Gastrocnemius medialis (tissue), 4 donors: ENCODE measurements at regions not wholly inside any gene's neighbourhood (a gene's known extent, or its start where the extent isn't known, plus 50 kb on each side); places are given as distances from the start of the nearest gene placed in this dataset.

Experiments used
- ATAC-seq, 2 donors: fragments of 150-250 bp; one replicate each; pipeline ENCODE4 v1.9.1; 2016
- DNase-seq, 2 donors: peaks; one replicate each; pipeline ENCODE4 v3.0.0-alpha.2; 2019
- H3K27ac ChIP-seq, 4 donors: fragments of 200-600 bp; sonication (generic); 1 replicate in 1 of 4; 2 replicates in 3 of 4; pipeline ENCODE4 v1.5.1; 2016 to 2018; ENCODE audit warnings: mild to moderate bottlenecking in 2 of 4, moderate library complexity in 1 of 4
- H3K27me3 ChIP-seq, 3 donors: fragments of 200-600 bp; sonication (generic) in 2 of 3; 1 replicate in 1 of 3; 2 replicates in 2 of 3; pipeline versions ENCODE4 v1.5.1 to v1.6.0; 2016 to 2019; ENCODE audit warnings: mild to moderate bottlenecking in 1 of 3, moderate library complexity in 1 of 3
- H3K36me3 ChIP-seq, 2 donors: fragments of 200-600 bp; sonication (generic) in 1 of 2; one replicate each; pipeline ENCODE4 v1.5.1; 2017 to 2018
- H3K4me1 ChIP-seq, 2 donors: fragments of 200-600 bp; sonication (generic) in 1 of 2; one replicate each; pipeline ENCODE4 v1.5.1; 2016 to 2017; ENCODE audit warnings: mild to moderate bottlenecking in 2 of 2
- H3K4me3 ChIP-seq, 4 donors: fragments of 200-600 bp; sonication (generic) in 3 of 4; 1 replicate in 1 of 4; 2 replicates in 3 of 4; pipeline ENCODE4 v1.5.1; 2016 to 2019; ENCODE audit warnings: mild to moderate bottlenecking in 2 of 4
- H3K9me3 ChIP-seq, 3 donors: fragments of 200-600 bp; sonication (generic) in 2 of 3; 1 replicate in 1 of 3; 2 replicates in 2 of 3; pipeline ENCODE4 v1.5.1; 2016 to 2019
- CTCF ChIP-seq, 5 experiments: fragments of 450-650 bp in 3 of 5; fragments of 200-600 bp in 2 of 5; sonication (generic) in 2 of 5; IDR thresholded peaks in 4 of 5; conservative IDR thresholded peaks in 1 of 5; 1 replicate in 4 of 5; 2 replicates in 1 of 5; pipeline ENCODE4 v1.5.1; 2016 to 2019; ENCODE audit warnings: antibody characterized with exemption in 5 of 5, mild to moderate bottlenecking in 3 of 5, moderate library complexity in 3 of 5
- POLR2A ChIP-seq, 2 donors: fragments of 450-650 bp; IDR thresholded peaks; one replicate each; pipeline ENCODE4 v1.6.1; 2017; ENCODE audit warnings: antibody characterized with exemption in 2 of 2, mild to moderate bottlenecking in 2 of 2, moderate library complexity in 2 of 2
- in situ Hi-C, 4 donors: fragments of 200-750 bp; cut with MboI; loops; one replicate each; pipeline versions ENCODE4 v1.15.0 to v1.8.0; 2017; ENCODE audit warnings: low sequenced_read_pairs in 4 of 4
- intact Hi-C: fragments of 100-400 bp; cut with DNase I; formaldehyde crosslinking; loops from one replicate; pipeline ENCODE4 v1.15.1; 2023; ENCODE audit warnings: low total_unique reads

GRCh38 chr6:19380293-19380692 is 456.9 kb upstream of the ID4 start:
- TF ChIP-seq POLR2A (IDR thresholded peaks at IDR 0.05): no peak
- TF ChIP-seq CTCF (IDR thresholded peaks at IDR 0.05 in 4 of 5, conservative IDR thresholded peaks at IDR 0.05 in 1 of 5): no peak
- DNase-seq: no peak
- in situ Hi-C loops: no loop called here
- Histone ChIP-seq H3K4me3 (no peak overlapping the region), H3K9me3 (no peaks in the 10 kb centered on the region), H3K4me1 (no peaks in the 10 kb centered on the region), H3K27ac (no peak overlapping the region), H3K36me3 (no peaks in the 10 kb centered on the region), H3K27me3 (no peaks in the 10 kb centered on the region)
- no peak for ATAC-seq
- intact Hi-C loops: no loop called here

- H3K36me3 ChIP-seq: no peaks in the 10 kb centered on the region
- no peak overlapping the region for H3K4me3 ChIP-seq
- H3K27me3 ChIP-seq: no peaks in the 10 kb centered on the region
- H3K9me3 ChIP-seq: no peaks in the 10 kb centered on the region
- in situ Hi-C loops (no loop called here), intact Hi-C loops (no loop called here)
- TF ChIP-seq POLR2A (IDR thresholded peaks at IDR 0.05) (no peak), CTCF (IDR thresholded peaks at IDR 0.05 in 4 of 5, conservative IDR thresholded peaks at IDR 0.05 in 1 of 5) (no peak)
- DNase-seq (no peak), ATAC-seq (no peak)
- no peak overlapping the region for H3K27ac ChIP-seq
- no peaks in the 10 kb centered on the region for H3K4me1 ChIP-seq
These were observed 454.5 kb upstream of the ID4 start for GRCh38 chr6:19382676-19383075.

GRCh38 chr6:19391926-19392325 is 445.2 kb upstream of the ID4 start:
- Histone ChIP-seq H3K27me3 (no peaks in the 10 kb centered on the region), H3K27ac (no peak overlapping the region), H3K9me3 (no peaks in the 10 kb centered on the region), H3K4me3 (no peak overlapping the region), H3K36me3 (no peaks in the 10 kb centered on the region), H3K4me1 (no peaks in the 10 kb centered on the region)
- no peak for TF ChIP-seq CTCF (IDR thresholded peaks at IDR 0.05 in 4 of 5, conservative IDR thresholded peaks at IDR 0.05 in 1 of 5)
- TF ChIP-seq POLR2A (IDR thresholded peaks at IDR 0.05): no peak
- in situ Hi-C loops (no loop called here), intact Hi-C loops (no loop called here)
- DNase-seq (no peak), ATAC-seq (no peak)

GRCh38 chr6:19394051-19394450 is 443.1 kb upstream of the ID4 start:
- Histone ChIP-seq H3K4me1 (no peaks in the 10 kb centered on the region), H3K27ac (no peak overlapping the region), H3K36me3 (no peaks in the 10 kb centered on the region), H3K9me3 (no peaks in the 10 kb centered on the region), H3K4me3 (no peak overlapping the region), H3K27me3 (no peaks in the 10 kb centered on the region)
- ATAC-seq: no peak
- intact Hi-C loops: no loop called here
- no peak for TF ChIP-seq CTCF (IDR thresholded peaks at IDR 0.05 in 4 of 5, conservative IDR thresholded peaks at IDR 0.05 in 1 of 5)
- no peak for TF ChIP-seq POLR2A (IDR thresholded peaks at IDR 0.05)
- in situ Hi-C loops: no loop called here
- no peak for DNase-seq

- DNase-seq (no peak), ATAC-seq (no peak)
- Histone ChIP-seq H3K4me1 (no peaks in the 10 kb centered on the region), H3K27ac (no peak overlapping the region), H3K36me3 (no peaks in the 10 kb centered on the region), H3K4me3 (no peak overlapping the region), H3K9me3 (no peaks in the 10 kb centered on the region), H3K27me3 (no peaks in the 10 kb centered on the region)
- in situ Hi-C loops: no loop called here
- intact Hi-C loops: no loop called here
- TF ChIP-seq POLR2A (IDR thresholded peaks at IDR 0.05) (no peak), CTCF (IDR thresholded peaks at IDR 0.05 in 4 of 5, conservative IDR thresholded peaks at IDR 0.05 in 1 of 5) (no peak)
These were observed 442.5 kb upstream of the ID4 start for GRCh38 chr6:19394687-19395086.
